NT2/D1 (cell line): ENCODE measurements at regions not wholly inside any gene's neighbourhood (a gene's known extent, or its start where the extent isn't known, plus 50 kb on each side); places are given as distances from the start of the nearest gene placed in this dataset.

ENCODE experiments used
- YY1 ChIP-seq: IDR thresholded peaks from 2 replicates; pipeline ENCODE4 v1.6.1; 2011; ENCODE audit not compliant: insufficient read length, insufficient read depth
- ZNF274 ChIP-seq: IDR thresholded peaks from 2 replicates; pipeline ENCODE4 v1.6.1; 2011; ENCODE audit warnings: mild to moderate bottlenecking, low read depth, low read length

DNA sequence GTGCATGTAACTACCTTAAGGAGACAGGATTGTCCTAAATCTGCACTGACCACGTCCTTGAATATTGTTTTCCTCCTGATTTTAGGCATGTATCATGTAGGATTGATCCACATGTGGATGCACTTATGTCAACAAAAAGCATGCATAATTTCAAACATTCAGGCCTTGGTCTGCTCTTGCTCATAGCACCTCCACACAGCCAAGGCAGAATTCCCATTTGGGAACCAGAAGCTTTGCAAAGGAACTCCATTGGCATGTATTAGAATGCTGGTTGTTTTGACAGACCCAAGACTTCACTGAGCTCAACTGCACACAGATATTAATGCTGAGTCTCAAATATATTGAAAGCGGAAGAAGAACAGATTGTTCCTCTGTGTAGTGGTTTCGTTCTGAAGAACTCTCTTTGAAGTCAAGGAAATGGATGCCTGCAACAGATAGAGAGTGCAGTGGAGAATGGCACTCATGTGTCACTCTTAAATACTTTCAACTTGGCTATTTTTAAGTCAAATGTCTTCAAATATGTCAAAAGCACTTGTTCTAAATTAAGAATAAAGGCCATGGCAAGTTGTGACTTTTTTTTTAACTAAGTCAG is 387.6 kb downstream of the LTN1 start:
- TF ChIP-seq ZNF274 (no peak), YY1 (no peak)
